Breast epithelium (tissue), 4 donors: ENCODE measurements at regions not wholly inside any gene's neighbourhood (a gene's known extent, or its start where the extent isn't known, plus 50 kb on each side); places are given as distances from the start of the nearest gene placed in this dataset.

Experiments used
- DNase-seq, 2 donors: peaks; one replicate each; pipeline ENCODE4 v3.0.0-alpha.2; 2019; ENCODE audit warnings: low spot score in 2 of 2
- H3K27ac ChIP-seq, 2 donors: fragments of 200-600 bp; sonication (generic) in 1 of 2; one replicate each; pipeline ENCODE4 v1.5.1; 2016 to 2019; ENCODE audit warnings: mild to moderate bottlenecking in 1 of 2
- H3K27me3 ChIP-seq, 2 donors: fragments of 200-600 bp; sonication (generic) in 1 of 2; one replicate each; pipeline versions ENCODE4 v1.5.1 to v1.6.0; 2017 to 2019; ENCODE audit warnings: control low read depth in 1 of 2, mild to moderate bottlenecking in 1 of 2
- H3K36me3 ChIP-seq: fragments of 200-600 bp; one replicate; pipeline ENCODE4 v1.5.1; 2019
- H3K4me1 ChIP-seq, 2 donors: fragments of 200-600 bp; sonication (generic); one replicate each; pipeline ENCODE4 v1.5.1; 2016 to 2019; ENCODE audit warnings: control low read depth in 1 of 2
- H3K4me3 ChIP-seq, 3 donors: fragments of 200-600 bp; sonication (generic); 1 replicate in 2 of 3; 2 replicates in 1 of 3; pipeline ENCODE4 v1.5.1; 2016 to 2019; ENCODE audit warnings: mild to moderate bottlenecking in 3 of 3, moderate library complexity in 2 of 3
- H3K9me3 ChIP-seq, 2 donors: fragments of 200-600 bp; sonication (generic) in 1 of 2; one replicate each; pipeline ENCODE4 v1.5.1; 2016 to 2019; ENCODE audit warnings: control low read depth in 1 of 2
- POLR2A ChIP-seq: fragments of 450-650 bp; IDR thresholded peaks from one replicate; pipeline ENCODE4 v1.6.1; 2016; ENCODE audit warnings: antibody characterized with exemption, mild to moderate bottlenecking, moderate library complexity
- POLR2AphosphoS5 ChIP-seq, 3 donors: sonication (generic); formaldehyde crosslinking; IDR thresholded peaks; one replicate each; pipeline ENCODE4 v1.6.1; 2017; ENCODE audit warnings: antibody characterized with exemption in 3 of 3
- intact Hi-C: fragments of 100-400 bp; cut with DNase I; formaldehyde crosslinking; loops from one replicate; pipeline ENCODE4 v1.15.1; 2023; ENCODE audit warnings: low total_unique reads
- TF ChIP-seq, protein P1 (sequence below), 3 donors: fragments of 450-650 bp; IDR thresholded peaks; one replicate each; pipeline ENCODE4 v1.5.1; 2016 to 2017; ENCODE audit warnings: antibody characterized with exemption in 3 of 3, mild to moderate bottlenecking in 3 of 3, moderate library complexity in 3 of 3

DNA sequence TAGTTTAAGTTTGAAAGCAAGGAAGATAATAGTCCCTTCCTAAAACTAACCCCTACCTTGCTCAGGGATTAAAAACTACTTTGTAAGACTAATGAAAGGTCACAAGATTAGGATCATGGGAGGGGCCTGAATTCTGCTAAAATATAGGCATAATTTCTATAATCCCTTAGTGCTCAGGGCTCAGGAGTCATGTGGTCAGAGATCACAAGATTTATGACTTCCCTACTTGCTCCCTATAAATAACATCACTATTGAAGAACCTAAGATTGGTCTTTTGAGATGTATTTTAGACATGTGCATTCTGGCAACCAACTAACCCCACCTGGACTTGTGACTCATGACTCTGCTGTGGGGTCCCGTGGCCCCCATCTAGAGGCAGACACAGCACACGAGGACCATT is 81.1 kb downstream of the STMND1 start:
- Histone ChIP-seq H3K27me3 (no peaks in the 10 kb centered on the region), H3K4me1 (no peaks in the 10 kb centered on the region), H3K27ac (no peak overlapping the region), H3K4me3 (no peak overlapping the region), H3K9me3 (no peaks in the 10 kb centered on the region), H3K36me3 (no peaks in the 10 kb centered on the region)
- DNase-seq = no peak
- no peak for TF ChIP-seq POLR2A
- TF ChIP-seq, protein P1, sequence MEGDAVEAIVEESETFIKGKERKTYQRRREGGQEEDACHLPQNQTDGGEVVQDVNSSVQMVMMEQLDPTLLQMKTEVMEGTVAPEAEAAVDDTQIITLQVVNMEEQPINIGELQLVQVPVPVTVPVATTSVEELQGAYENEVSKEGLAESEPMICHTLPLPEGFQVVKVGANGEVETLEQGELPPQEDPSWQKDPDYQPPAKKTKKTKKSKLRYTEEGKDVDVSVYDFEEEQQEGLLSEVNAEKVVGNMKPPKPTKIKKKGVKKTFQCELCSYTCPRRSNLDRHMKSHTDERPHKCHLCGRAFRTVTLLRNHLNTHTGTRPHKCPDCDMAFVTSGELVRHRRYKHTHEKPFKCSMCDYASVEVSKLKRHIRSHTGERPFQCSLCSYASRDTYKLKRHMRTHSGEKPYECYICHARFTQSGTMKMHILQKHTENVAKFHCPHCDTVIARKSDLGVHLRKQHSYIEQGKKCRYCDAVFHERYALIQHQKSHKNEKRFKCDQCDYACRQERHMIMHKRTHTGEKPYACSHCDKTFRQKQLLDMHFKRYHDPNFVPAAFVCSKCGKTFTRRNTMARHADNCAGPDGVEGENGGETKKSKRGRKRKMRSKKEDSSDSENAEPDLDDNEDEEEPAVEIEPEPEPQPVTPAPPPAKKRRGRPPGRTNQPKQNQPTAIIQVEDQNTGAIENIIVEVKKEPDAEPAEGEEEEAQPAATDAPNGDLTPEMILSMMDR (IDR thresholded peaks at IDR 0.05) = no peak
- intact Hi-C loops = no loop called here

DNA sequence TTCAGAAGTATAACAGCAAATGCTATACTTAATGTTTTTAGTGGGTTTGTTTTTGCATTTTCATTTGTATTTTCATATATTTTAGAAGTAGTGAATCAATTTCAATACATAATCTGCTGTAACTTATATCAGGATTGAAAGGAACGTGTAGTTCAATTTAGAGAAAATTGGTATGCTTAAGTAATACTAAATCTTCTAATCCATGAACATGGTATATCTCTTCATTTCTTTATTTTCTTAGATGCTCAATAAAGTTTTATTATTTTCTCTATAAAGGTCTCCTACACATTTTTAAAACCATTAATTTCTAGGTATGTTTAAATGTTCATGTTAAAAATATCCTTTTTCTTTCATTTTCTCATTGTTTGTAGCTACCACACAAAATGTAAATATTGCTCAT is 85.1 kb downstream of the STMND1 start:
- no peaks in the 10 kb centered on the region for H3K27me3 ChIP-seq

DNA sequence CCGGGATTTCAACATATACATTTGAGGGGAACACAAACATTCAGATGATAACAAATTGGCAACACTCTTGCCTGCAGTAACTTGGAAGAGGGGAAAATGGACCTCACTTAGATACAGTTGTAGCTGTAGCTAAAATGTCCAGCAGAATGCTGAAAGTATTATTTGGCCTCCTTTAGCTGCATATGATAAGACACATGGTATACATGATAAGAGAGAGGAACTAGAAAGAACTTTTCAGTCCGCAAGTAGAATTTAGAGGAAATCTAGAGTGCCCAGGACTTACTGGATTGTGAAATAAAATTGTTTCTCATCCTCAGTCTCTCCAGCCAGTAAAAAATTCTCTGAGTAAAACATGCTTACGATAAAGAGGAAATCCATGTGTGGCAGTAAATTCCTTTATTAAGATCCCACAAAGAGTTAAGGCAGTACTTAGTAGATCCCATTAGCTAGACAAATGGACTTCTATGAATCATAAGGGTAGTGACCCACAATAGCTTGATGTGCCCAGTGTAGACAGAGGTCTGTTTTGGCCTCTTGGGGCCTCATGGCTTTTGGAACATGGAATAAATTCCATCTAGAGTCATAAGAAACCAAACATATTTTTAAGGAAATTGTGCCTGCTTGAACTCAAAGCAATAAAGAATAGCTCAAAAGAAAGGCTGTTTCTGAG is 87.9 kb upstream of the RBM24 start:
- Histone ChIP-seq H3K4me3 (no peak overlapping the region), H3K4me1 (no peaks in the 10 kb centered on the region), H3K36me3 (no peaks in the 10 kb centered on the region), H3K9me3 (no peaks in the 10 kb centered on the region), H3K27ac (no peak overlapping the region), H3K27me3 (no peaks in the 10 kb centered on the region)
- TF ChIP-seq POLR2A (no peak), POLR2AphosphoS5 (IDR thresholded peaks at IDR 0.05) (no peak)
- TF ChIP-seq, protein P1 (IDR thresholded peaks at IDR 0.05) = no peak
- intact Hi-C loops = no loop called here
- no peak for DNase-seq

More for the DNA sequence above, 85.1 kb downstream of the STMND1 start:
- H3K36me3 ChIP-seq = no peaks in the 10 kb centered on the region
- no peak for DNase-seq
- intact Hi-C loops = no loop called here
- no peak overlapping the region for H3K27ac ChIP-seq
- H3K4me1 ChIP-seq = no peaks in the 10 kb centered on the region
- H3K9me3 ChIP-seq = no peaks in the 10 kb centered on the region
- TF ChIP-seq POLR2AphosphoS5 (IDR thresholded peaks at IDR 0.05) (no peak), POLR2A (no peak)
- TF ChIP-seq, protein P1 (IDR thresholded peaks at IDR 0.05) = no peak
- H3K4me3 ChIP-seq = no peak overlapping the region

DNA sequence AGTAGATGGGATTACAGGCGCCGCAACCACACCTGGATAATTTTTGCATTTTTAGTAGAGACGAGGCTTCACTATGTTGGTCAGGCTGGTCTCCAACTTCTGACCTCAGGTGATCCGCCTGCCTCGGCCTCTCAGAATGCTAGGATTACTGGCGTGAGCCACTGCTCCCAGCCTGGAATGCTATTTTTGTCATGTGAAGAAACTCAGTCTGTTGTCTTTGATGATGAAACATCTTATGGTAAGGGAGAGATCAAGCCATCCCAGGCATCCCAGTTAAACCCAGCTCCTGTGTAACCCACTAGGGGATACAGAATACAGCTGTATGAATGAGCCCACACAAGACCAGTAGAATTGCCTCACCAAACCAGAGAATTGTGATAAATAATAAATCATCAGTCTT is 83.6 kb upstream of the RBM24 start:
- intact Hi-C loops = no loop called here
- H3K4me3 ChIP-seq = no peak overlapping the region
- no peaks in the 10 kb centered on the region for H3K9me3 ChIP-seq
- no peak for TF ChIP-seq POLR2AphosphoS5 (IDR thresholded peaks at IDR 0.05)
- H3K36me3 ChIP-seq = no peaks in the 10 kb centered on the region
- no peaks in the 10 kb centered on the region for H3K4me1 ChIP-seq
- no peak overlapping the region for H3K27ac ChIP-seq
- H3K27me3 ChIP-seq = peaks cover 0 to 5% of the 10 kb centered on the region in 2 donors
- no peak for DNase-seq

DNA sequence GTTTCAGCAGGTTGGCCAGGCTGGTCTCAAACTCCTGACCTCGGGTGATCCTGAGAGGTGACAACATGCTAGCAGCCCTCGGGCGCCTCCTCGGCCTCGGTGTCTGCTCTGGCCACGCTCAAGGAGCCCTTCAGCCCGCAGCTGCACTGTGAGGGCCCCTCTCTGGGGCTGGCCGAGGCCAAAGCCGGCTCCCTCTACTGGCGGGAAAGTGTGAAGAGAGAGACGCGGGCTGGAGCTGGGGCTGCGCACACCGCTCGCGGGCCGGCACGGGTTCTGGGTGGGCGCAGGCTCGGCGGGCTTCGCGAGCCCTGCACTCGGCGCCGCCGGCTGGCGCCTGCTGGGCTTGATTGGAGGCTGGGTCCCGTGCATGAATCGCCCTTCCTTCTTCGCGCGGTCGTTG is 80.8 kb upstream of the RBM24 start:
- no peaks in the 10 kb centered on the region for H3K9me3 ChIP-seq
- peaks cover 0 to 5% of the 10 kb centered on the region in 2 donors for H3K27me3 ChIP-seq
- H3K27ac ChIP-seq = no peak overlapping the region
- no peaks in the 10 kb centered on the region for H3K4me1 ChIP-seq
- no peaks in the 10 kb centered on the region for H3K36me3 ChIP-seq
- TF ChIP-seq, protein P1 (IDR thresholded peaks at IDR 0.05) = no peak
- TF ChIP-seq POLR2A (no peak), POLR2AphosphoS5 (IDR thresholded peaks at IDR 0.05) (no peak)
- no peak overlapping the region for H3K4me3 ChIP-seq
- intact Hi-C loops = loop anchor here (5.0 kb wide), 1 partner anchor 722 kb away; no protein-coding TSS in a partner anchor
- DNase-seq = no peak
